Stimulated activated CD8-positive, alpha-beta memory T cell treated with anti-CD3 and anti-CD28 coated beads, Interleukin-7, amount 100 ng/mL, for 24 hours (primary cell): ENCODE measurements at regions not wholly inside any gene's neighbourhood (a gene's known extent, or its start where the extent isn't known, plus 50 kb on each side); places are given as distances from the start of the nearest gene placed in this dataset.
"Not testable (repeated sequence)": the region's sequence is repeated elsewhere in the genome, so short reads cannot be mapped to it uniquely, and the experiment has no call there.

ENCODE experiments used
- DNase-seq: peaks from one replicate; pipeline ENCODE4 v3.0.0-alpha.2; 2020; ENCODE audit warnings: low read depth

GRCh38 chr5:155116456-155117251, 103.1 kb downstream of the KIF4B start:
- DNase-seq, result no peak

GRCh38 chr5:155125551-155126095, 112.1 kb downstream of the KIF4B start:
- no peak for DNase-seq

DNA sequence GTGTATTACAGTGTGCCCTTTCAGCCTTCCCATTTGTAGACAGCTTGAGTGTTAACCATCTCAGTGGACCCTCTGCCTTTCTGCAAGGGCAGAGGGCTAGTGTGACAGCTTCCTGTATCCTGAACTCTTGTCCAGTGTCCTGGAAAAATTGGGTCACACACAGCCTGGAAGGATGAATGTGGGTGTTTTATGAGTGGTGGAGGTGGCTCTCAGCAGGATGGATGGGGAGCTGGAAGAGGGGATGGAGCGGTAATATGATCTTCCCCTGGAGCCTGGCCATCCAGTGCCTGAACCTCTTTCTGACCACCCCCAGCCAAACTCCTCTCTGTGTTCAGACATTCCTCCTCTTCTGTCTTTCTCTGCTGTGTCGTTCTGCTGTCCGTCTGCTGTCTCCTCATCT, 113.0 kb downstream of the KIF4B start:
- DNase-seq, result no peak

DNA sequence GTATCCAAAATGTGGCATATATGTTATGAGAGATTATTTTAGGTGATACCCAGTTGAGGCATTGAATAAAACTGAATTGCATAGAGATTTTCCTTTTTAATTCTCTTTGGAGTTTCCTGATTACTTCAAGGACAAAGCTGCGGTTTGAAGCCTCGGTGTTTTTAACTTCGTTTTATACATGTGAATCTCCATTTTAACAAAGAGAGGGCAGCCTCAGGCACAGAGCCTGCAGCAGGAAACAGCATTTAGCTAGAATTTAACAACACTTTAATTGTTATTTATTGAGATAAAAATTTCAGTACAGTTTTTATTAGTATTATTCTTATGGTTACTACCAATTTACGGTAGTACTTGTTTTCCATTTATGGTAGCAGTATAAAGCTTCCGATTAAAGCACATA, 114.0 kb downstream of the KIF4B start:
- no peak for DNase-seq

DNA sequence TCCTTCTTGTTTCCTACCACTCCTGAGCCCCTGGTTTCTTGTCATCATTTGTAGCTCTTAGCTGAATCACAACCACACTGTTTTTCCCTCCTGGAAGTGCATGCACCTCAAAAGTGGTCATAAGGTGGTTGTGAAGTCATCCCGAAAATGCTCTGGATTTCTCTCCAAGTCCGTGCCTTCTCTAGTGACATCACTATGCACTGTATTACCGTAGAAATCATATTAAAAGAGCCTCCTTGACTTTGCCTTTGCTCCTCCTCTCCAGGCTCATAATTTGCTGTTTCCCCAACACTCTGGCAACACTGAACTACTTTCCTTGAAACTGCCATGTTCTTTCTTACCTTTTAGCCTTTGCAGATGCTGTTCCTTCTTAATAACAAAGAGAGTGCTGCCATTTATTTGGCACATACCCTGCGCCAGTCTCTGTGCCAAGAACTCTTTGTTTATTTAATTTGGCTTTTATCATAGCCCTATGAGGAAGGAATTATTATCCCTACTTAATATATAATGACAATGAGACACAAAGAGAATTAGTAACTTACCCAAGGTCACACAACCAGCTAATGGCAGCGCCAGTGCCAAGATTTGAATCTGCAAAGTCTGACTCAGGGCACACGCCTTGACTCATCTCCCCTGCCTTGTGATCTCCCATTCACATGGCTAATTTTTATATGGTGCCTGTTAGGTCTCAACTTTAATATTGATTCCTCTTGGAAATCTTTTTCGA, 115.4 kb downstream of the KIF4B start:
- DNase-seq, result no peak

- DNase-seq, result no peak
Observed at GRCh38 chr5:155129513-155129880, 115.9 kb downstream of the KIF4B start.

DNA sequence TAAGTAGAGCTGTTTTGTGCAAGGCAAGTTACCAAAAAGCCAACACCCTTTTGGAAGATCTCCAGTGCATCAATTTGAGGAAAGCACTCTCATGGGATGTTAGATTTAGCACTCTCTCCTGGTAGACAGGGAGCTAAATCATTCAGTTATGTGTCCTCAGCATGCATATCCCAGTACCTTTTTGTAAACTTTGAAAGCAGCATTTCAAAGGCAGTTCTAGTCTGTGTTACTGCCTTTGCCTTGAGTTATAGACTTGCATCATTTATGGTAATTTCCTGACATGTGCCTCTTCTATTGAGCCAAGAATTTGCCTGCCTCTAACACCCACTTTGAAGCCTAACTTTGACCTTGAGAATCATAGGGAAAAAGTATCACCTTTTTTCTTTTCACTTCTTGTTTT, 120.6 kb downstream of the KIF4B start:
- no peak for DNase-seq

- DNase-seq, result no peak
Observed at GRCh38 chr5:155136216-155136850, 122.8 kb downstream of the KIF4B start.

GRCh38 chr5:155137683-155138082, 124.1 kb downstream of the KIF4B start:
- DNase-seq, result no peak

DNA sequence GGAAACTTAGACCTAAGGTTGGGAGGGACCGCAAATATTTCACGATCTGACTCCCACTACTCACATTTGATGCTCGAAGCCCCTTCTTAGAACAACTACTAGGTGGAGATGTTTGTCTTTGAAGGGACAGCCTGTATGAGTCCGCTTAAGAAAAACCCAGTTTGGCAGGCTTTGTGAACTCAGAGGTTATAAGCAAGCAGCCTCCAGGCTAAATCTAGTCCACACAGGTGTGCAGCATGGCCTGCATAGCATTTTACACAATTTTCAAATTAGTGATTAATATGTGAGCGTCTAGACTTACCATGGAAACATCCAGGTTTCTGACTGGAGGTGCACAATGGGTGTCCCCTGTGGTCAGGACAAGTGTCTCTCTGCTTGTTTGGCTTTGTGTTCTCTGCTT, 127.1 kb downstream of the KIF4B start:
- no peak for DNase-seq

DNA sequence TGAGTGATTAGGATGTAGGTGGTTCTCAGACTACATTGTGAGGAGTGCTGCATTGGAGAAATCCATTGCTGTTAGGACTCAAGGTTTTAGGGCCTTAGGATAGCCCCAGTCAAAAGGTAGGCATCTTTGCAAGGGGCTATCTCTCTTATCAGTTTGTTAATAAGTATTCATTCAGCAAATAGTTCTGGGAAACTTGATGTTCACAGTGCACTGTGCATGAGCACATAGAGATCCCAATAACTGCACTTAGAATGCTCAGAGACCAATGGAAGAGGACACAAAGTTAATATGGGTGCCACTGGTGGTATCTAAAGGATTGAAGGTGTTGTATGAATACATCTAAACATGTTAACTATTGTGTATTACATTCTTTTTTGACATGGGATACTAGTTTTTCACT, 131.4 kb downstream of the KIF4B start:
- DNase-seq, result no peak

DNA sequence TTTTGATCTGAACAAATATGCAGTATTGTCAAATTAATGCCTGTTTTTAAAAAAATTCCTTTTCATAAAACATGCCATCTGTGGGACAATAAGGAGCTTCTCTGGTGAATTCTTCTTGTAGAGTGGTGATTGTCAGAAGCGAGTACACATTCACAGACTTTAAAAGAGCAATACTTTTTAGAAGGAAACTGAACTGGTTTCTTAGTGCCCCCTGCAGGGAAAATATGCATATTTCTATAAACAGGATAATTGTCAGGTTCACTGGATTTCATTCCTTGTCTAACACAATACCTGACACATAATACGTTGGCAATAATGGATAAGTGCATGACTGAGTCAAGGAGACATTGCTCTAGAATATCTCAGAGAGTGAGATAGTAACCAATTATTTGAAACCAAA, 133.7 kb downstream of the KIF4B start:
- no peak for DNase-seq

DNA sequence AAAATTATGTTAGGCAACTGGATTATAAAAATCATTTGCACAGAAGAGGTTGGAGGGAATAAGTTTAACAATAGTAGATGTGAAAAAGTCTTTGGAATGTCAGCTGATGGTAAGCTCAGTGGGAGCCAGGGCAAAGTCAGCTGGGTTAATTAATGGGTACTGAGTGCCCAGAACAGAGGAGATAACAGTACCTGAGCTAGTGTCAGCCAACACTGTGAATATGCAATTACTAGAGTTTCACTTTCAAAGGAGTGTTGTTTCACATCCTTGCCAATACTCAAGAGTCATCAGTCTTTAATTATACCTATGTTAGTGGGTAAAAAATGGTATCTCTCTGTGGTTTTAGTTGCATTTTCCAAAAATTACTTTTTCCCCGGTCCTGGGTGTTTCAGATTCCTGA, 135.1 kb downstream of the KIF4B start:
- no peak for DNase-seq

DNA sequence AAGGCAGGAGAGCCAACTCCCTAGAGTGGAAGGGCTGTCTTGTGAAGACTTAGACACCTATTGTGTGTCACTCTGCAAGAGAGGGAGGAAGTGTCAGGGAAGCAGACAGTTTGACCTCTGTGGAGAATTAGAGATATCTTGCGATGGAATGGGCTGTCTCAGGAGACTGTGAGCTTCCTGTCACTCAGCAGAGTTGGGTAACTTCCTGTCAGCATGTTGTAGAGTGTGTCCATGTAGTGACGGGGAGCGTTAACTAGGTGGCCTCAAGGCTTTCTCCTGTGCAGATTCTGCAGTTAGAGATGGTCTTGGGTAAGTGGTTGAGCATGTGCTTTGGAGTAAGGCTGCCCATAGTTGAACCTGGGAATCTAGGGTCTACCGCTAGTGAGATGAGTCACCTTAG, 136.5 kb downstream of the KIF4B start:
- no peak for DNase-seq

DNA sequence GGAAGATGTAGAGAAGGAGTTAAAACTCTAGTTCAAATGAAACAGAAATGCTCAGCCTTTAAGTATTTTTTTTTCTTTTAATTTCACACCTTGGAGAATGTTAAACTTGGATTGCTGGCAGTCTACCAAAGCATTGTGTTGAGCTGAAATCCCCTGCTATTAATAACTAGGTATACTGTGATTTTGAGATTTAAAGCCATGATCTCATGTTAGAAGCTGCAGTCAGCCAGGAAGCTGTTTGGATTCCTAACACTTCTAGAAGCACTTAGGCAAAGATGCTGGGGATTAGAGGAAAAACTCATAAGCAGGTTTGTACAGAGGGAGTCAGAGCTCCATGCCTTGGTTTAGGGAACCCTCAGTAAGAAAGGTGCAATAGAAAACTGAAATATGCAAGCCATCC, 141.4 kb downstream of the KIF4B start:
- DNase-seq, result no peak

- DNase-seq, result not testable (repeated sequence)
Observed at GRCh38 chr5:155163084-155163483, 149.5 kb downstream of the KIF4B start.

GRCh38 chr5:155167736-155168135, 154.2 kb downstream of the KIF4B start:
- DNase-seq, result no peak

GRCh38 chr5:155181542-155181941, 168.0 kb downstream of the KIF4B start:
- no peak for DNase-seq

DNA sequence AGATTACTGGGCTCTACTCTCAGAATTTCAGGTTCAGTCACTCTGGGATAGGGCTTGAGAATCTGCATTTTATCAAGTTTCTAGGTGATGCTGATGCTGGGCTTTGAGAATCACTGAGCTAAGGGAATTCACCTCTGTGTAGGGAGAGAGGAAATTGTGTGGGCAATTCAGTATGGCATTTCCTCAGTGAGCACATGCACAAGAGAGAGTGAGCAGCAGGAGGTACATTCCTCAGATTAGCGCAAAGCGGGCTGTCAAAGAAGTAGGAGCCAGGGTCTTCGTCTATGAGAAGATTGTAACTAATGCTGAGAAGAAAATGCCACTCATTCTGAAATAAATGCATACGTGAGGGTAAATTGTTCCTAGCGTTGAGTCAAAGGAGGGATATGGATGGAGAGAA, 175.9 kb downstream of the KIF4B start:
- DNase-seq, result no peak

DNA sequence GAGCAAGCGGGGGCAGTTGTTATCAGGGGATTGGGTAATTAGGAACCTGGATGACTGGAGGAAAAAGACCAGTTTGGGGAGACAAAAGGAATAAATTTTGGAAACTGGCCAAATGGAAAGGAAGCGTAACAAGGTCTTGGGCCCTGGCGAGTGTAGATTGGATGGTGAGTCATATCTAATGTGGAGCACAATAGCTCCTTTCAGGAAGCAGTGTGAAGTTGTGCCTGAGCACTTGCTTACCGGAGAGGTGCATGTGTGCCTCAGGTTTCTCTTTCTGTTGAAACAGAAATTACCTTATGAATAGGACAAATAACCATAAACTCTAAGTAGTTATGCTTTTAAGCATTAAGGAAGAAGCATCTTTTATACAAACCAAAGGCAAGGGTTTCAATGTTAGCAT, 176.4 kb downstream of the KIF4B start:
- no peak for DNase-seq

DNA sequence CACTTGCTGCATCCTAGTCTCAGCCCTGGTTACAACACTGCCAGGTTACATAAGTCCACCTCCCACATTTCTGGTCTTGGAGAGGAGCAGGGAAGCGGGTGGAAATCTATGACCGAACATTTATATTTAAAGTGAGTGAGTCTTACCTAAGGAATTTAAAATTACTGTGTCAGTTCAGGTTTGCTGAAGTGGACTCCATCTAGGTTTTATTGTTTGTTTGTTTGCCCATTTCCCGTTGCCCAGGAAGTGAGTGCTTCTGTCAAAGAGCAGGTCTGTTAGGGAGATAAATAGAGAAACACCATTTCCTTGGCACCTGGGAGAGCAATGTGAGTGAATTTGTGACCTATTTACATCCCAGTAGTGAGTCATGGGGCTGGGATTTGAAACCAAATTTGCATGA, 179.5 kb downstream of the KIF4B start:
- no peak for DNase-seq

DNA sequence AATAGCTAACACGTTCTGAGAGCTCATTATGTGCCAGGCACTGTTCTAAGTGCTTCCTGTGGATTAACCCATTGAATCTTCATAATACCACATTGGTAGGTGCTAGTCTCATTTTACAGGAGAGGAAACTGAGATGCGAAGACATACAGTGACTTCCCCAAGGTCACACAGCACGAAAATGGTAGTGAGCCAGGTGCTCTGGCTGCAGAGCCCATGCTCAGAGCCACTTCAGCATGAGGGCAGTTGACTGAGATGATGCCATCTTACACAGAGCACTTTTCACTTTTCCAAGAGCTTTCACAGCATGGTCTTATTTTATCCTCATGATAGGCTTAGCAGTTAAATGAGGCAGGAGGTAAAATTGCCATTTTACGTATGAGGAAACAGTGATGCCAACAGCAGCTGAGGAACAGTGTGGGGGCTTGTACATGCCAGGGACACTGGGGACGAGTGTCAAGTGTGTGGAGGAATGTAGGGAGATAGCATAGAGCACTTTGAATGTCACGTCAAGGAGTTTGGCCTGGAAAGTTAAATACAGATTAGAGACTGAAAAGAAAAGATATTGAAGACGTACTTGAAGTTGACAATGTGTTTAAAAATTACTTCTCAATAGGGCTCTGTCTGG, 180.0 kb downstream of the KIF4B start:
- DNase-seq, result no peak

DNA sequence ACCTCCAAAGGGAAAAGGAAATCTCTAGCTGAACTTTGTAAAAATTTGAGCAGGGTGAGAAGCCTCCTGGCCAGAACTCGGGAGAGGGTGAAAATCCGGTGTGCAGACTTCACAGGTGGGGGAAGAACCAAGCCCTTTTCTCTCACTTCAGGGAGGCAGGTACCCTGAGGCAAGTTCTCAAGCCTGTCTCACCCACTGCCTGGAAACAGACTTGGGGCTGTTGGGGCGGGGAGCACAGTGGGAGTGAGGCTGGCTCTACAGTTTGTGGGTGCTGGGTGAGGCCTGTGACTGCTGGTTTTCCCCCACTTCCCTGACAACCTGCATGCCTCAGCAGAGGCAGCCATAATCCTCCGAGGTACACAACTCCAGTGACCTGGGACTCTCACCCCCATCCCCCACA, 187.1 kb downstream of the KIF4B start:
- no peak for DNase-seq
